ENCODE measurements at regions not wholly inside any gene's neighbourhood (a gene's known extent, or its start where the extent isn't known, plus 50 kb on each side); places are given as distances from the start of the nearest gene placed in this dataset.
"Not testable (repeated sequence)": the region's sequence is repeated elsewhere in the genome, so short reads cannot be mapped to it uniquely, and the experiment has no call there.

DNA sequence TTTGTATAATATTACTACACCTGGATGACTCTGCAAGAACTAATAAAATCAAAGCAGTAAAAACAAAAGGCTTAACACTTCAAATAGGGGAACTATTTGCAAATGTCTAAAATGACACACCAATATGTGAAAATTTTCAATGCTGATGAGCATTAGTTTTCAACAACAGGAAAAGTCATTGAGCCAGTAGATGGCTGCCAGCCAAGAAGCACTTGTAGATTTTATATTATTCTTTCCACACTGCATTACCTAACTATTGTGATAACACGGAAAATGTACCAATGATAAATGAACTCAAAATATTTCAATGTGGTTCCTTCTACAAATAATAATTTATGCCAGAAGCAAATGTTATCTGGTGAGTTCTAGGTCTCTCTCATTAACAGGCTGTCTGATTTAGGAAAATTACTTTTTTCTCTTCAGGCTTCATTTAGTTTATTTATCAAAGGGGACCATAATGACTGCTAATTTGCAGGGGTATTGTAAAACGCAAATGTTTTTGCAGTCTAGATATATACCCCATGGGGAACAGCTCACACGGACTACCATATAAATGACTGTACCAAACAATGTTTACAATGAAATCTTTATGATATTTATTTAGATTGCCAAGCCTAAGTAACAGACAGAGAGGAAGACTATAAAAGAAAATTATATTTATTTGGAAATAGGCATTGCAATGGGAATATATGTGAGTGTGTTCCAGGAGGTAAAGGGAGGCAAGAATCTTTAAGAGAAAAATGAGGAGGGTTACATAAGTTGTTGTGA lies 407.8 kb downstream of the LIG4 start:
- intact Hi-C loops (cut with DNase I) = no loop called here
- no peak for DNase-seq

DNA sequence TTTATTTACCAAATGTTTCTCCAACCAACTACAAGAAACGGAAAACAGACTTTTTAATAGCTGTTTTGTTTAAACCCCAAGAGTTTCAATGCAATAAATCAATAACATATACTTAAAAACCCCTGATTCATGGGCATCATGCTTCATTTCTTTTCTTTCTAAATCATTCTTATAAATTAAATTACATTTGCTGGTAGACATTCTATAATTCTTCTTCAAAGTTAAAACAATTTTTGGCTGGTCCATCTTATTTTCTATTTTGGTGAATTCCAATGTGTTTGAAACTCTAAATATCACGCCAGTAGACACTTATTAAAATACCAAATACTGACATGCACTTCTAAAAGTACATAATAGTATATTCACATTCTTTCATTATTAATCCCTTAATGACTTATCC lies 408.6 kb downstream of the LIG4 start:
- DNase-seq = no peak
- intact Hi-C loops (cut with DNase I) = no loop called here

DNA sequence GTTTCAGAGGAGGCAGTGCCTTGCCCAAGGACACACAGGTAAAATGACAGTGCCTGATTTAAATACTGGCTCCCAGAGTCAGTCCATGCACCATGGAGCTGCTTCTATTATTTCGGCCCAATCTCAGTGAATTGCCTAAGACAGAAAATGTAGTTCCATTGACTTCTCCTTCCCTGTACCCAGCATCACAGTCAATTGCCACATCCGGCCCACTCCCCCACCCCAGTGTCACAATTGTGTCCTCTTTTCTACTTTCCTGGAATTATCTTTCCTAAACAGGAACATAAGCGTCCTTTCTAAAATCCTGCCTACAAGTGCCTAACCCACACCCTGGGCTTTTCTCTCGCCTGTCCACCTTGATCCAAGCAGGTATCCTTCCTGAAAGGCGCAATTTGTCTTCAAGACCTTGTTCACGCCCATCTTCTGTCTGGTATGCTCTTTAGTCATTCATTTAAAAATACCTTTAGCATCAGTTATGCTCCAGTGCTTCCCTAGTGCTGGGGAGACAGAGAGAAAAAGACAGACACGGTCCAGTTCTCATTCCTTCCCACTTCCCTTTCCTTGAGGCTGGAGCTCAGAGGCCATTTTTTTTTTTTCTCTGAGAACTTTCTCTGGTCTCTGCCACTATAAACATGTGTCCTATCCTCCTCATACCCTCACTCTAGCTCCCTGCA lies 411.4 kb downstream of the LIG4 start:
- intact Hi-C loops (cut with DNase I) = no loop called here
- no peak for DNase-seq

DNA sequence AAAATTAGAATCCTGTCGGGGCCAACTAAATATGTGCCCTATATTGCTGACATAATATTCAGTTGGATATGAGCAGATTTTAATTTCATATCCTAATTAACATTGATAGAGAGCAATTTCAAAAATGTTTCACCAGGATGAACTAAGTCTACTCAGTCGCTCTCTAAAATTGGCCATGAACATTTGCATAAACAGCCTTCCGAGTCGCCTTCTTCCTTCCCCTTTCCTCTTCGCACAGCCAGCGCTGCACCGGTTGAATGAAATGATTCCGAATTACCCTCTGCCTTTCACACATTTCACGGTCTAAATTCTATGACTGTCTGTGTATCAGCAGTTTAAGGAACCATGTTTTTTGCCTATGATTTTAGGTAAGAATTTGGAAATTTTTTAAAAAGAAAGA lies 413.7 kb downstream of the LIG4 start:
- intact Hi-C loops (cut with DNase I) = no loop called here

DNA sequence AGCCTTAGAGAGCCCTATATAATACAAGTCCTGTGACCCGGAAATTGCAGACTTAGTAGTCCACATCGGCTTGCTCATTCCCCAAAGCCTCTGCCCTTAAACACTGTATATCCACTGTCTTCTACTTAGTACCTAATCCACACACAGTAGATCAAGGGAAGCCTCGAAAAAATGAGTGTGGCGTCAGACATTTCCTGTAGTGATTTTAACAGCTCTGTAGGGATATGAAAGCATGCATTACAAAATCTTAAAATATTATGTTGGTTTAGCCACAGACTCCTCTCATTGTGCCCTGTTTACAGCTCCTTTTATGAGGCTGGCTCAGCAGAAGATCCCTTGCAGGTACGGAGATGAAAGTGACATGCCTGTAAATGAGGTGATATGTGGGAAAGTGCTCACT lies 416.3 kb downstream of the LIG4 start:
- intact Hi-C loops (cut with DNase I) = no loop called here
- DNase-seq = no peak

More for the DNA sequence above, 413.7 kb downstream of the LIG4 start:
- DNase-seq = no peak

DNA sequence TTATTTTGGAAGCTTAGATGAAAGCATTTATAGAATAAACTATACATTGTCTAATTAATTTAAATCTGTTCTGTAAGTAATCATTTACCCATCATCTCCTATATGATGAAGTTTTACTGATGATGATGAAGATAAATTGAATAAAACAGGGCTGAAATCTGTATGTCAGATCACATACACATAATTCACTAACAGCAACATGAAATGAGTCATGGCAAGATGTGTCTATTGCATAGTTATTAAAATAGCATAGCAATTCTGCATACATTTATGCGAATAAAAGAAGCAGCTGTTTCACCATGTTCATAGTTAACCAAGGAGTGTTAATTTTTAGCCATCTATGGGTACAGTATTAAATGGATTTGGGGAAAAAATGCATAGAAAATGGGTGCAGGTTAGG lies 424.9 kb downstream of the LIG4 start:
- no peak for DNase-seq
- intact Hi-C loops (cut with DNase I) = no loop called here

DNA sequence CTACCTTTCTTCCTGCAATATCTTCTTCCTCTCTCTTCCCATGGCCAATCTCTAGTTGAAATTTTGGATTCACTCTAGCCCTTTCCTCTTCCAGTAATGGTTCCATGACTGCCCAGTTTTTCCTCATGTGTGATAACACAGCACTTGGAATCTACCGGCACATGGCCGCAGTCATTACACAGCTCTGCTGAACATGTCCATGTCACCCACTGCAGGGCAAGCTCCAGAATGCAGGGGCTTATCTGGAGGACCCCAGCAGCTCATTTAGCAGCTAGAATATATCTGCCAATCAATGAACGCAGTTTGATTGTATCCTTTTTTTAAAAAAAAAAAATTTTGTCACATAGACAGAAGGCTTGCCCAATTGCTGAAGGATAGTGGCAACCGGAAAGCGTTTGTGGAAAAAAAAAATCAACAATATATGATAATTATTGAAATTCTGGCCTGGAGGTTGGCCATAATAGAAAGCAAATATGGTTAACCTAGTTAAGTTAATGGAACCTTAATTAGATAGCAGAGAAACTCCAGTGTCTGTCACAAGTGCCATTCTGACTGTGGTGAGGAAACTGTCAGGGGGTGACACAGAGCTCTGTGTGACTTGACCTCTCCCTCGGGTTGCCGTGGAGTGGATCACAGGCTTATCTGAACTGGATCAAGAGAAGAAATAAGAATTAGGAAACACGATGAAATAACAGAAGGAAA lies 426.7 kb downstream of the LIG4 start:
- no peak for DNase-seq
- intact Hi-C loops (cut with DNase I) = no loop called here

DNA sequence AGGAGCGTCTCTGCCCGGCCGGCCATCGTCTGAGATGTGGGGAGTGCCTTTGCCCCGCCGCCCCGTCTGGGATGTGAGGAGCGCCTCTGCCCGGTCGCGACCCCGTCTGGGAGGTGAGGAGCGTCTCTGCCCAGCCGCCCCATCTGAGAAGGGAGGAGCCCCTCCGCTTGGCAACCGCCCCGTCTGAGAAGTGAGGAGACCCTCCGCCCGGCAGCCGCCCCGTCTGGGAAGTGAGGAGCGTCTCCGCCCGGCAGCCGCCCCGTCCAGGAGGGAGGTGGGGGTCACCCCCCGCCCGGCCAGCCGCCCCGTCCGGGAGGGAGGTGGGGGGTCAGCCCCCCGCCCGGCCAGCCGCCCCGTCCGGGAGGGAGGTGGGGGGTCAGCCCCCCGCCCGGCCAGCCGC lies 432.7 kb downstream of the LIG4 start:
- intact Hi-C loops (cut with DNase I); DNase-seq: not testable (repeated sequence)

DNA sequence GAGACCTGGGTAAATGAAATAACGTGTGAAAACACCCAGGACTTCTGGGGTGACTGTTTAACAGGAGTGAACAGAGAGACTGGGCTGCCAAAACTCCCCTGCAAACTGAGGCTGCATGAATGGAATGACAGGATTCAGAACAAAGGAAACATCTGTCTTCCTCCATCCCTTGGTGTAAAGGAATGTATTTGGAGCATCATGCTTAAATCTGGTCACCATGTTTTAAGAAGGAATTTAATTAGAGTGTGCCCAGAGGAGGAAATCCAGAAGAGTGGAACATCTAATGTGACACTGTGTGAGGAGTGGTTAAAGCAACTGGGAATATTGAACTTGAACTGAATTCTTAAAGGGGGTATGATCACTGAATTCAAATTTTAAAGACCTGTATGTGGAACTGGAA lies 437.2 kb downstream of the LIG4 start:
- intact Hi-C loops (cut with DNase I) = no loop called here
- no peak for DNase-seq

DNA sequence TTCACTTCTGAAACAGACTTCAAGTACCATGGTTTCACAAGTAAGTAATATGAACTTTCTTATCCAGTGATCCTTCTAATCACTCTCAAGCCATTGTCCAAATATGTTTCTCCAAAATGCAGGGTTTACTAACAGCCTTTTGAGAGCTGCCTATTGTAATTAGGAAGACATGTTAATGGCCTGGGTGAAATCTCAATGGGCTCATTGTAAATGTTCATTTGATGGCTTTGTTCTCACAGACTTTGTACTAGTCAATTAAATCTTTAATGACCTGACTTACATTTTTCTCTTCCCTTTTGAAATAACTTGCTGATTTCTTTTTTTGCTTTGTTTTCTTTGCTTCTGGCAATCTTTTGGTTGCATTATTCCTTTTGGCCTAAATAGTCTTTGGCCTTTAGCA lies 444.8 kb downstream of the LIG4 start:
- intact Hi-C loops (cut with DNase I) = no loop called here
- DNase-seq = no peak

DNA sequence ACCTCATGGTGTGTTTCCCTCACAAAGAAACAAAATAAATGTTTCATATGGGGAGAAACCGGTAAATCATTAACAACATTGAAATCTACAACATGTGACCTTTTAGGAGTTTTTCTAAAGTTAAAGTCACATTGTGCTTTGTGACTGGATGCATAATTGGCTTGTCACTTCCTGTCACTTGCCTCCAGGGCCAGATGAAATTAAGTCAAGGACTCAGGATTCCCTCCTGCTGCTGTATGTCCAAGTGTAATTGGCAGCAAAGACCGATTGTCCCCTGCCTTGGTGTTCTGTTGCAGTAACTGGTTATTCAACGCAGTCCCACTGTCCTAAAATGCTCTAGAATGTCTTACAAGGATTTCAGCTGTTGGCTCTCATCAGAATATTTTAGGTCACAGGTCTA lies 448.2 kb downstream of the LIG4 start:
- intact Hi-C loops (cut with DNase I) = no loop called here
- no peak for DNase-seq

DNA sequence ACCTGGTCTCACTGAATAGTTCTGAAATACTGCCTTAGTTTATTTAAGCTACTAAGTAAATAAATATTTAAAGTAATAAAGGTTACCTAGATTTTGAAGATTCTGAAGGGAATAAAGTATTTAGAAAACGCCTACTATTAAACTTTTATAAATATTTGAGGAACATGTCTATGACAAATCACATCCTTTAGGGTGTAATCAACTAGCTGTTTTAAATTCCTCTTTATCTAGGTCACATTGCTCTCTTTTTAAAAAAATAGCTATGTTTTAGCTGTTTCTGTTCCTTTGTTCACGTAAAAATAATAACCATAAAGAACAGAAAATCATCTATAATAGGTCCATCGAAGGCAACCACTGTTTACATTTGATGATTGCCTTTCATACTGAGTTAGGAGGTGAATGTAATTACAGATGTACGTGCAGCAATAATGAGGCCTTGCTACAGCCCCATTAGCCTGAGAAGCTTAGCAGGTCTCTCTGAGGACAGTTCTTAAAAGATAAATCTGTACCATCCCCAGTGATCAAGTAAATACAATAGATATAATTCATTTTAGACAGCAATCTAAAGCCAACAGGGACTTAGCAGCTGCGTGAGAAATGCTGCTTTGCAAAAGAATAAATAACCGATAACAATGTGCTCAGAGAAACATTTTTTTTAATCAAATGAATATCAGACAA lies 449.5 kb downstream of the LIG4 start:
- no peak for DNase-seq
- intact Hi-C loops (cut with DNase I) = no loop called here

DNA sequence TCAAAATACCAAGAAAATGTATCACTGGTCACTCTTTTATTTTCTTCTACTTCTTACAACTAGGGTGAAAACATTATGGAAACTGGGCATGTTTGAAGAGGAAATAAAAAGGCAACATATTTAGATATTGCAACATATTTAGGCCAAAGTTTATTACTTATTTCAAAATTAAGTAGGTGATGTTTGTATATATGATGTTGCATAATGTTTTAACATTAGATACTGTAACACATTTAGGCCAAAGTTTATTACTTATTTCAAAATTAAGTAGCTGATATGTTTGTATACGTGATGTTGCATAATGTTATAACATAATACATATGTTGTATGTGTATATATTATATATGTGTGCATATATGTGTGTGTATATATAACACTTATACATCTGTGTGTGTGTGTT lies 451.3 kb downstream of the LIG4 start:
- intact Hi-C loops (cut with DNase I) = no loop called here
- DNase-seq = no peak

DNA sequence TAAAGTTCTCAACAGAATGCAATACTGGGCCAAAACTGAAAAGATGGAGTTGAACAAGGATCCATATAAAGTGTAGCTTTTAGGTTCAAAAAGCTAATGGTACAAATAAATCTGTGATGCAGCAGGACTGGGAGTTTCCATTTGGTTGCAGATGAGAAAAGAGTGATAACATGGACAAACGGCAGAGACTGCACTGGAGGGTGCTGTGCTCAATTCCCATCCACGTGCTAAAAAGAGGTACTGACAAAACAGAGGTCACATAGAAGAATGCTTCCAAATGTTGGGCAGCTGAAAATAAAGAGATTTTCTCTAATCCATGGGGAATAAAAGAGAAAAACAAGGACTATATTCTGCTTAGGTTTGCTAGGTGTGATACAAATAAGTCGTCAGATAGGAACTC lies 461.6 kb downstream of the LIG4 start:
- intact Hi-C loops (cut with DNase I) = no loop called here
- no peak for DNase-seq

DNA sequence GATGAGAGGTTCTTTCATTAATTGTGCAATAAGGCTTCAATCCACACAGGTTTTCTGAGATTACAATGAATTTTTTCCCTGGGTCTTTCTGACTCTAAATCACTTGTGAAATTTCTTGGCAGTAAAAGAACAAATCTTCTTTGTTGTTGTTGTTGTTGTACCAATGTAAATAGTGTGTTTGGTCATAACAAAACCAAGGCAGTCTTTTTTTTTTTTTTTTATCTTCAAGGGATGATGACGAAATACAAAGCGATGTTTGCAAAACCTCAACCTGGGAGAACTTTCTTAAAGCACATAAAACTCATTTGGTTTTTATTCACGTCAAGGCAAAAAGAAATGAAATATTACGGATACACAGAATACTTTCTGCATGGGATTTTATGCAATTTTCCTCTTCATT lies 462.0 kb downstream of the LIG4 start:
- DNase-seq = no peak
- intact Hi-C loops (cut with DNase I) = no loop called here

DNA sequence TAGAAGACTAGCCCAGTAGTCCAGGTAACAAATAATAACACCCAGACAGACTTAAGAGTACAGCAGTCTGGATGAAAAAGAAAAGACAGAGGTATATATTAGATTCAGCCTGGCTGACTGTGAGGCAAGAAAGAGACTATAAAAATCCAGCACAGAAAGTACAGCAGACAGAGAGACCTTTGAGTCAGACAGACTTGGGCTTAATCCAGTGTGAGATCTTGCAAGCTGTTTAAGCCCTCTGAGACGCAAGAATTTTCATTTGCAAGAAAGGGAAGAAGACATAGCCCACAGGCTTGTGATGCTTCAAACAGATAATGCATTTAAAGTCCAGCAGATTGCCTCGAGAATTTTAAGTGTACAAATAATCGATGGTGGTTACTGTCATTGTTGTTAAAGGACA lies 471.4 kb downstream of the LIG4 start:
- DNase-seq = no peak
- intact Hi-C loops (cut with DNase I) = no loop called here

DNA sequence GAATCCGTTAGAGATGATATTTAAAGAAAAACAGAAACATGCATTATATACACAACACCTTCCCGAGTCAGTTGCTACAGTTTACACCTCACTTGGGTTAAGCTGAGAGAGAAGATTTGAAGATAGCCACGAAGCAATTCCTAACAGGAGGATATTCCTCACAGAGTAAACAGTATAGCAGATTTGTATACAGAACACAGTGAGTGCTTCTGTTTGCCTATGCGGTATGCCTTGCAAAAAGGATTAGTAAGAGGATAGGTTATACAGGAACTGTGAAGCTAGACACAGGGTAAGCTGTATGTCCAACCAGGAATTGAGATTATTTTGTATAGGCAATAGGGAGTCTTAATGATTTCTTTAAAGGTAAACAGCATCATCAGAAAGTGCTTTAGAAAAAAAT lies 471.8 kb downstream of the LIG4 start:
- intact Hi-C loops (cut with DNase I) = no loop called here

DNA sequence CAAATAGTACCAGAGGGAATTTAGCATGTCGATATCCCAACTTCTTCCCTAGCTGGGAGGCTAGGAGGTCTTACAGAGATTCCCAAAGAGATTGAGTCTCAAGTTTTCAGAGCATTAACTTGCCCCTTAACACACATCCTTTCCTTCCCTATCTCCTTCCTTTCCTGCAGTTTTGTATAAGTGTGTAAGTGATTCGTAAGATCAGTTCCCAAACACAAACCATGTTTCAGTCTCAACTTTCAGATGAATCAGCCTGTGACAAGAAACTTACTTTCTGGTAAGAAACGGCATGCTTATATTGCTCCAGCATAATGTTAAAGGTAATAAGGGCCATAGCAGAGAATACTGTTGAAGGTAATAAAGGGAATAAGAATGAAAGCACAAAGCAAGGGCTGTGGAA lies 472.2 kb downstream of the LIG4 start:
- DNase-seq = no peak
- intact Hi-C loops (cut with DNase I) = no loop called here

More for the DNA sequence above, 471.8 kb downstream of the LIG4 start:
- no peak for DNase-seq

DNA sequence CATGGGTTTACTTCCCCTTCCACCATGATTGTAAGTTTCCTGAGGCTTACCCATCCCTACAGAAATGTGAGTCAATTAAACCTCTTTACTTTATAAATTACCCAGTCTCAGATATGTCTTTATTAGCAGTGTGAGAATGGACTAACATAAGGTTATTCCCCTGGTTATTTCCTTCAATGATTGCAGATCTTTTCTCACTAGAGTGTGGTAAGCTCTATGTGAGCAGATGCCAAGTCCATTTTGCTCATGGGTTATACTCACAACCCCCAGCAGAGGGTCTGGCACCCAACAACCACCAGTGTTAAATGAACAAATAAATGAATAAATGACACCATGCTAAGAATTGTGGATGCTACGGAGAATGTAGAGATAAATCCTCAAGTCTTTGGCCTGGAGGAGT lies 472.8 kb downstream of the LIG4 start:
- DNase-seq = no peak
- intact Hi-C loops (cut with DNase I) = no loop called here

DNA sequence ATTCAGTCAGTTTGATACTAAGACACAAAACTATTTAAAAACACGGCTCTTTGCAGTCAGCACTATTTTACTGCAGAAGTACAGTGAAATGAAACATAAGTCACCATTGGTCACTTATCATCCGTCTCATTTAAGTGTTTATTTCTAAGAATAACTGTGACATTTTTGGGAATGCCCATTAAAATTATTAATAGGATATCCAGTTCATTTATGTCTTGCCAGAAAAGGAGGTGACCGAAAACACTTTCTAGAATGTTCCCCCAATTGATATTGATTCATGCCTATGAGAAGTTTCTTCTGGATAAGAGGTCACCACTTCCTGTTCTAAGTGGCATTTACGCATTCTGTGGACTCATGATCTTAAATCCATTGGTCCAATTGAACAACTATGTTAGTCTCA lies 477.3 kb downstream of the LIG4 start:
- intact Hi-C loops (cut with DNase I) = no loop called here
- no peak for DNase-seq
